GM23338 (cell line): ENCODE measurements at regions not wholly inside any gene's neighbourhood (a gene's known extent, or its start where the extent isn't known, plus 50 kb on each side); places are given as distances from the start of the nearest gene placed in this dataset.

Experiments
- CREB1 ChIP-seq: fragments of 250-450 bp; sonication (Bioruptor Pico); IDR thresholded peaks from 2 replicates; pipeline ENCODE4 v1.5.0; 2020; ENCODE audit warnings: low read depth, mild to moderate bottlenecking, moderate library complexity
- EZH2 ChIP-seq: fragments of 200-600 bp; sonication (generic); IDR thresholded peaks from one replicate; pipeline ENCODE4 v1.8.0; 2017; ENCODE audit warnings: antibody characterized with exemption, mild to moderate bottlenecking, low read depth; ENCODE audit not compliant: unreplicated experiment
- EZH2phosphoT487 ChIP-seq: fragments of 200-600 bp; sonication (generic); IDR thresholded peaks from one replicate; pipeline ENCODE4 v1.8.1; 2018; ENCODE audit warnings: antibody characterized with exemption; ENCODE audit not compliant: unreplicated experiment
- JUNB ChIP-seq: IDR thresholded peaks from one replicate; pipeline ENCODE4 v1.6.1; 2016; ENCODE audit warnings: antibody characterized with exemption; ENCODE audit not compliant: unreplicated experiment
- NANOG ChIP-seq: IDR thresholded peaks from 2 replicates; pipeline ENCODE4 v1.6.1; 2016; ENCODE audit warnings: antibody characterized with exemption, borderline replicate concordance
- POLR2AphosphoS5 ChIP-seq: IDR thresholded peaks from 2 replicates; pipeline ENCODE4 v1.6.1; 2016; ENCODE audit warnings: antibody characterized with exemption, low read depth
- TF ChIP-seq, protein P1 (sequence below), 2 experiments: fragments of 200-600 bp in 1 of 2; sonication (generic) in 1 of 2; conservative IDR thresholded peaks; 2 replicates each; pipeline versions ENCODE4 v1.5.1 to v1.6.1; 2016 to 2017; ENCODE audit warnings: antibody characterized with exemption in 2 of 2, low read depth in 2 of 2, mild to moderate bottlenecking in 2 of 2, moderate library complexity in 1 of 2
- TF ChIP-seq, protein P2 (sequence below): IDR thresholded peaks from one replicate; pipeline ENCODE4 v1.6.1; 2018; ENCODE audit warnings: antibody characterized with exemption; ENCODE audit not compliant: unreplicated experiment

DNA sequence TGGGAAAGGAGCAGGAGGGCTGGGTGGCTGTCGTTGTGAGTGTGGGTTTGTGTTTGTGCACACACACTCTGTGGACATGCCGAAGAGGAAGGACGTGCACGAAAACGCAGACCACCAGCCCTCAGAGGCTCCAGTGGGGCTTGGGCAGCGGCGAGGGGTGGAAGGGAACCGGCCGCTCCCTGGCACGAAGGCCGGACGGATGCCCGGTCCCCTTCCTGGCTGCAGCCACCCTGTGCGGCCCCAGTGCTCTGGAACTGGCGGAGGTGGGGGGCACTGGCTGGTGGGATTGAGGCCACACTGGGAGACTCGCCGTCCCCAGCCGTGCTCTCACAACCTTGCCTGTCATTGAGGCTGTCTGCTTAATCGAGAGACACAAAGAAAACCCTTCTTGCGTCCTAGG lies 852.6 kb upstream of the SALL3 start:
- TF ChIP-seq, protein P1, sequence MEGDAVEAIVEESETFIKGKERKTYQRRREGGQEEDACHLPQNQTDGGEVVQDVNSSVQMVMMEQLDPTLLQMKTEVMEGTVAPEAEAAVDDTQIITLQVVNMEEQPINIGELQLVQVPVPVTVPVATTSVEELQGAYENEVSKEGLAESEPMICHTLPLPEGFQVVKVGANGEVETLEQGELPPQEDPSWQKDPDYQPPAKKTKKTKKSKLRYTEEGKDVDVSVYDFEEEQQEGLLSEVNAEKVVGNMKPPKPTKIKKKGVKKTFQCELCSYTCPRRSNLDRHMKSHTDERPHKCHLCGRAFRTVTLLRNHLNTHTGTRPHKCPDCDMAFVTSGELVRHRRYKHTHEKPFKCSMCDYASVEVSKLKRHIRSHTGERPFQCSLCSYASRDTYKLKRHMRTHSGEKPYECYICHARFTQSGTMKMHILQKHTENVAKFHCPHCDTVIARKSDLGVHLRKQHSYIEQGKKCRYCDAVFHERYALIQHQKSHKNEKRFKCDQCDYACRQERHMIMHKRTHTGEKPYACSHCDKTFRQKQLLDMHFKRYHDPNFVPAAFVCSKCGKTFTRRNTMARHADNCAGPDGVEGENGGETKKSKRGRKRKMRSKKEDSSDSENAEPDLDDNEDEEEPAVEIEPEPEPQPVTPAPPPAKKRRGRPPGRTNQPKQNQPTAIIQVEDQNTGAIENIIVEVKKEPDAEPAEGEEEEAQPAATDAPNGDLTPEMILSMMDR (conservative IDR thresholded peaks at IDR 0.05; ENCODE audit: low read depth in 2 of 2): no peak
- TF ChIP-seq, protein P2, sequence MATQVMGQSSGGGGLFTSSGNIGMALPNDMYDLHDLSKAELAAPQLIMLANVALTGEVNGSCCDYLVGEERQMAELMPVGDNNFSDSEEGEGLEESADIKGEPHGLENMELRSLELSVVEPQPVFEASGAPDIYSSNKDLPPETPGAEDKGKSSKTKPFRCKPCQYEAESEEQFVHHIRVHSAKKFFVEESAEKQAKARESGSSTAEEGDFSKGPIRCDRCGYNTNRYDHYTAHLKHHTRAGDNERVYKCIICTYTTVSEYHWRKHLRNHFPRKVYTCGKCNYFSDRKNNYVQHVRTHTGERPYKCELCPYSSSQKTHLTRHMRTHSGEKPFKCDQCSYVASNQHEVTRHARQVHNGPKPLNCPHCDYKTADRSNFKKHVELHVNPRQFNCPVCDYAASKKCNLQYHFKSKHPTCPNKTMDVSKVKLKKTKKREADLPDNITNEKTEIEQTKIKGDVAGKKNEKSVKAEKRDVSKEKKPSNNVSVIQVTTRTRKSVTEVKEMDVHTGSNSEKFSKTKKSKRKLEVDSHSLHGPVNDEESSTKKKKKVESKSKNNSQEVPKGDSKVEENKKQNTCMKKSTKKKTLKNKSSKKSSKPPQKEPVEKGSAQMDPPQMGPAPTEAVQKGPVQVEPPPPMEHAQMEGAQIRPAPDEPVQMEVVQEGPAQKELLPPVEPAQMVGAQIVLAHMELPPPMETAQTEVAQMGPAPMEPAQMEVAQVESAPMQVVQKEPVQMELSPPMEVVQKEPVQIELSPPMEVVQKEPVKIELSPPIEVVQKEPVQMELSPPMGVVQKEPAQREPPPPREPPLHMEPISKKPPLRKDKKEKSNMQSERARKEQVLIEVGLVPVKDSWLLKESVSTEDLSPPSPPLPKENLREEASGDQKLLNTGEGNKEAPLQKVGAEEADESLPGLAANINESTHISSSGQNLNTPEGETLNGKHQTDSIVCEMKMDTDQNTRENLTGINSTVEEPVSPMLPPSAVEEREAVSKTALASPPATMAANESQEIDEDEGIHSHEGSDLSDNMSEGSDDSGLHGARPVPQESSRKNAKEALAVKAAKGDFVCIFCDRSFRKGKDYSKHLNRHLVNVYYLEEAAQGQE: no peak
- TF ChIP-seq EZH2 (no peak), CREB1 (CRISPR knock-in tag) (no peak), NANOG (no peak), JUNB (no peak), POLR2AphosphoS5 (no peak), EZH2phosphoT487 (no peak)
